Progenitor cell of endocrine pancreas (in vitro differentiated cells): ENCODE measurements at regions not wholly inside any gene's neighbourhood (a gene's known extent, or its start where the extent isn't known, plus 50 kb on each side); places are given as distances from the start of the nearest gene placed in this dataset.
A peak's percentile ranks its signal among the peaks of the same experiment; 100 is the strongest.

Source experiments
- DNase-seq: peaks from one replicate; pipeline ENCODE4 v3.0.0; 2021; ENCODE audit warnings: low spot score; ENCODE audit not compliant: unreplicated experiment
- H3K27ac Mint-ChIP-seq: 2 replicates; pipeline ENCODE4 v1.8.0; 2021; ENCODE audit warnings: mild to moderate bottlenecking, moderate library complexity, mixed read lengths
- H3K27me3 Mint-ChIP-seq: 2 replicates; pipeline ENCODE4 v1.8.0; 2021; ENCODE audit warnings: mixed read lengths
- H3K36me3 Mint-ChIP-seq: 2 replicates; pipeline ENCODE4 v1.8.0; 2022; ENCODE audit warnings: mixed read lengths; ENCODE audit not compliant: insufficient read depth
- H3K4me1 Mint-ChIP-seq: 2 replicates; pipeline ENCODE4 v1.8.0; 2021; ENCODE audit warnings: low read depth, mixed read lengths
- H3K4me3 Mint-ChIP-seq: 2 replicates; pipeline ENCODE4 v1.8.0; 2021; ENCODE audit warnings: low read depth, mild to moderate bottlenecking, moderate library complexity, mixed read lengths
- H3K9me3 Mint-ChIP-seq: 2 replicates; pipeline ENCODE4 v1.8.0; 2021; ENCODE audit warnings: low read depth, mixed read lengths
- CTCF ChIP-seq: fragments of 200-600 bp; sonication (generic); IDR thresholded peaks from one replicate; pipeline ENCODE4 v1.5.0; 2021; ENCODE audit warnings: antibody characterized with exemption, mild to moderate bottlenecking; ENCODE audit not compliant: unreplicated experiment

- DNase-seq = no peak
- Mint-ChIP-seq H3K4me3 (no peak overlapping the region), H3K4me1 (no peaks in the 10 kb centered on the region), H3K36me3 (no peaks in the 10 kb centered on the region), H3K27me3 (no peaks in the 10 kb centered on the region), H3K9me3 (peaks cover 10% of the 10 kb centered on the region), H3K27ac (no peak overlapping the region)
- TF ChIP-seq CTCF = no peak
These were observed 374.1 kb upstream of the RBMS3 start for GRCh38 chr3:28906561-28907310.

- no peaks in the 10 kb centered on the region for H3K27me3 Mint-ChIP-seq
- no peak overlapping the region for H3K4me3 Mint-ChIP-seq
- H3K27ac Mint-ChIP-seq = no peak overlapping the region
- no peaks in the 10 kb centered on the region for H3K36me3 Mint-ChIP-seq
- DNase-seq = no peak
- peaks cover 6% of the 10 kb centered on the region for H3K9me3 Mint-ChIP-seq
- no peak for TF ChIP-seq CTCF
- peaks cover 2% of the 10 kb centered on the region for H3K4me1 Mint-ChIP-seq
These were observed 373.3 kb upstream of the RBMS3 start for GRCh38 chr3:28907616-28908015.

GRCh38 chr3:28912120-28912885, 368.6 kb upstream of the RBMS3 start:
- H3K27me3 Mint-ChIP-seq = no peaks in the 10 kb centered on the region
- no peaks in the 10 kb centered on the region for H3K36me3 Mint-ChIP-seq
- TF ChIP-seq CTCF = no peak
- no peak overlapping the region for H3K27ac Mint-ChIP-seq
- no peak for DNase-seq
- no peak overlapping the region for H3K4me3 Mint-ChIP-seq
- H3K9me3 Mint-ChIP-seq = no peaks in the 10 kb centered on the region
- peaks cover 2% of the 10 kb centered on the region for H3K4me1 Mint-ChIP-seq

- peaks cover 3% of the 10 kb centered on the region for H3K27me3 Mint-ChIP-seq
These were observed 364.9 kb upstream of the RBMS3 start for GRCh38 chr3:28915741-28916500.

More at GRCh38 chr3:28915741-28916500, 364.9 kb upstream of the RBMS3 start:
- H3K4me1 Mint-ChIP-seq = peaks cover 4% of the 10 kb centered on the region
- H3K4me3 Mint-ChIP-seq = no peak overlapping the region
- no peak overlapping the region for H3K27ac Mint-ChIP-seq
- DNase-seq = no peak
- H3K9me3 Mint-ChIP-seq = no peaks in the 10 kb centered on the region
- no peaks in the 10 kb centered on the region for H3K36me3 Mint-ChIP-seq
- TF ChIP-seq CTCF = peak; percentile 40
